GM21825 (cell line): ENCODE measurements at regions not wholly inside any gene's neighbourhood (a gene's known extent, or its start where the extent isn't known, plus 50 kb on each side); places are given as distances from the start of the nearest gene placed in this dataset.
"Not testable (repeated sequence)": the region's sequence is repeated elsewhere in the genome, so short reads cannot be mapped to it uniquely, and the experiment has no call there.

Experiments used
- ATAC-seq: cut with Tn5 transposase; IDR thresholded peaks from one replicate; pipeline ENCODE4 v1.9.1; 2021; ENCODE audit warnings: mild to moderate bottlenecking, moderate library complexity; ENCODE audit not compliant: unreplicated experiment

DNA sequence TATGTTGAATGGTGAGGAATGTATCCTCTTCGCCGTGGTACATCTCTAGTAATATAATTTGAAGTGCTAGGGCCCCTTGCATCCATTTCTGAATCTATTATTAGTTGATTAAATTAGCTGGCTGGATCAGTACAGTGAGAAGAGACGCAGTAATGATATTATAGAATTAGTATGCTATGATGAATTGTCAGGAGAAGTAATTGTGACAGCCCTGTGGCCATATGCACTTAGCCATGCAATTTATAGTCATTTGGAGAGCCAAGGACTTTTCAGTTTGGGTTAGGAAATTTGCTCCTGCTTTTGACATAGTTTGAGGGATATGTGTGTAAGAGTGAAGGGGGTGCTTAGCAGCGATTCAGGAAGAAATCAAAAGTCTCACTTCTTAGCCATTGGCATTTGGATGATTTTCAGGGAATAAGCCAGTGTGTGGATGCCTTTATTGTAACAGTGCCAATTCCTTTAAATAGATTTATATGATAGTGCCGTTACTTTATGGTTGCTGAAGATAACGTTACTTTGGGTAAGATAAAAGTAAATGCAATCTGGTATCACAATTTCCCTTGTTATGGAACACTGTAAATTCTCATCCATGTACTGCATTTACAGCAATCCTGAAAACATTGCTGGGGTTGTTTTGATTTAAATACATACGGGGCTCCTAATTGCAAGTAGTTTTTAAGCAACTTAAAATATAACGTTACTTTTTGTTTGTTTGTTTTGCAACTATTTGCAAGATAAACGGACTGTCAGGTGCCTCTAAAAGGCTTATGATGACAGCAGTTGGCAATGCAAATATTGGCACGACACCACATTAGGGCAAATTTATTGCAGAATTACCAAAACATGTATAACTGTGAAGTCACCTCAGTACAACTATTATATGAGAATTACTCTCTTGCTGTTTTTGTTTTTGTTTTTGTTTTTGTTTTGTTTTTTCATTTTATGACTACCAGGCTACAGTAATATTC, 875.4 kb upstream of the WWC1 start:
- no peak for ATAC-seq

DNA sequence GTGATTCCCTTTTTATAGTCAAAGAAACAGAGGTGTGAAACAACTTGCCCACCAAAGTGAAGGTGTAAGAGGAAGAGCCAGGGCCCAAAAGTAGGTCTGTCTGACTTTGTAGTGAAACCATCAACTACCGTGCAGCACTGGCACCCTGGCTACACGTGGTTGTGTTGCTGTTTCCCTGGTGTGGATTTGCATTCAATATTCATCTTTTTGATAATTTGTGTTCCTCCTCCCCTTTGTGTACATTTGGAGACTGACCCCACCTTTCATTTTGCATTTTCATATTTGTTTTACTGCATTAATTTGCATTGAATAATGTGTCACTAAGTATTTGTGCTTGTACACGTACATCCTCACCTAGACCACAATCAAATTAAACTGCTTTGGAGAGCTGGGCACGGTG, 873.8 kb upstream of the WWC1 start:
- no peak for ATAC-seq

DNA sequence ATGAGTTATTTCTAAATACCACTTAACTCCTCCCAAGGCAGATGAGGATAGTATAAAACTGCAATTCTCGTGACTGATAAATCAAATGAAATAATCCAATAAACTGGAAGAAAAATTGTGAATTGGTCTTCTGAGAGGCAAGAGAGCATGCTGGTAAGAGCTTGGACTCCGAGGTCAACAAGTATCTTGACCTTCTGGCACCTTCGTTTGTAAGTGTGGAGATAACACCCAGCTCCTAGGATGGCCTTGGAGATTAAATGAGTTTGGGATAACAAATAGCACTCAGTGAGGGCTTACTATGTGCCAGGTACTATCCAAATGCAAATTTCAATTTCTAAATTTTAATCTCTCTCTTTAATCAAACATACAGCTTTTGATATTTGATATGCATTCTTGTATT, 866.3 kb upstream of the WWC1 start:
- no peak for ATAC-seq

DNA sequence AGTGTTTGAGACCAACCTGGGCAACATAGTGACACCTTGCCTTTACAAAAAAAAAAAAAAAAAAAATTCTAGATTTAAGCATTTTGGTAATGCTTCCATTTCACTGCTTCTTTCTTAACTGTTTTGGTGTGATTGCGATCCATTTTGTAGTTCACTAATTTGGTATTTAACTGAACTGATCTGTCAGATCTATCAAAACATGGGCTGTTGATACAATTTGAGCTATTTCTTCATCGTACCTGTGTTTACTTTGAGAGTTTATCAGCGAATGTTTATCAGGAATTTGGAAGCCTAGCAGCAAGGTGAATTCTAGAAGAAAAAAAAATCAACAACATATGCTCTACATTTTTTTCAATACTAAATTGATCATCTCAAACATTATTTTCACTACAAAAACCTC, 864.9 kb upstream of the WWC1 start:
- no peak for ATAC-seq

DNA sequence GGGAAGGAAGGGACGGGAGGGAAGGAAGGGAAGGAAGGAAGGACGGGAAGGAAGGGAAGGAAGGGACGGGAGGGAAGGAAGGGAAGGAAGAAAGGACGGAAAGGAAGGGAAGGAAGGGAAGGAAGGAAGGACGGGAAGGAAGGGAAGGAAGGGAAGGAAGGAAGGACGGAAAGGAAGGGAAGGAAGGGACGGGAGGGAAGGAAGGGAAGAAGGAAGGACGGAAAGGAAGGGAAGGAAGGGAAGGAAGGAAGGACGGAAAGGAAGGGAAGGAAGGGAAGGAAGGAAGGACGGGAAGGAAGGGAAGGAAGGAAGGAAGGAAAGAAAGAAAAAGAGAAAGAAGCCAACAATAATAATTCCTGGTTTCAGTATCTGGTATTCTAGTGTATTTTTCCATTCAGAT, 863.8 kb upstream of the WWC1 start:
- ATAC-seq = not testable (repeated sequence)

DNA sequence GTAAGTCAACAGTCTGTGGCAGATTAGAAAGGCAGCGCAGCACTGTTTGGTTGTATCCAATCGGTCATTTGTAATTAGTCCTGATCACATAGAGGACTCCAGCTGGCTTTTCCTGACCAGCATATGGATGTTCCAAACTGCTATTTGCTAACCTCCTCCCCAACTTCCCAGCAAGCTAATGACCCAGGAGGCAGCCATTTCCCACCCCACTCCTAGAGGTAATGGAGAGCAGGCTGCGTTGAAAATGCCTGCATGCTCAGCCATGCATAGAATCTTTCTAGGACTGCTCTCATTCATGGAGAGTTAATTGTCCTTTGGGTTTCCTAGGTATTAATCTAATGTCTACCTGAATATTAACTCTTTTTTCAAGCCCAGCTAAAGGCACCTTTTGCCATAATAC, 850.6 kb upstream of the WWC1 start:
- no peak for ATAC-seq

DNA sequence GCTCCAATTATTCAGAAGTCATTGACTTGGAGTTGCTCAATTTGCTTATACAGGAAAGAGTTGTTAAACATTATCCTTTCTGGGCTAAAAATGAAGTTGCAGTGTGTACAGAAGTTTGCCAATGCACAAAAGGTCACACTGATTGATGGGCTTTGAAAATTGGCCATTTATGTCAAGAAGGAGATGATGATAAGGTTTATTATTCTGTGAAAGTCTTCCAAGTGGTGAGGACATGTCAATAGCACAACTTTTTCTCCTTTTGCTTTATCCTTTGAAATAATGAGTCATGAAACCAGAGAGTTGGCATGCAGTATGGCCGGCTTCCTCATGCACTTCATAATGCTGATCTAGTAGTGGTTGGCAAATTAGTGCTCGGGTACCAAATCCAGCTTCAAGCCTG, 848.5 kb upstream of the WWC1 start:
- ATAC-seq = no peak

DNA sequence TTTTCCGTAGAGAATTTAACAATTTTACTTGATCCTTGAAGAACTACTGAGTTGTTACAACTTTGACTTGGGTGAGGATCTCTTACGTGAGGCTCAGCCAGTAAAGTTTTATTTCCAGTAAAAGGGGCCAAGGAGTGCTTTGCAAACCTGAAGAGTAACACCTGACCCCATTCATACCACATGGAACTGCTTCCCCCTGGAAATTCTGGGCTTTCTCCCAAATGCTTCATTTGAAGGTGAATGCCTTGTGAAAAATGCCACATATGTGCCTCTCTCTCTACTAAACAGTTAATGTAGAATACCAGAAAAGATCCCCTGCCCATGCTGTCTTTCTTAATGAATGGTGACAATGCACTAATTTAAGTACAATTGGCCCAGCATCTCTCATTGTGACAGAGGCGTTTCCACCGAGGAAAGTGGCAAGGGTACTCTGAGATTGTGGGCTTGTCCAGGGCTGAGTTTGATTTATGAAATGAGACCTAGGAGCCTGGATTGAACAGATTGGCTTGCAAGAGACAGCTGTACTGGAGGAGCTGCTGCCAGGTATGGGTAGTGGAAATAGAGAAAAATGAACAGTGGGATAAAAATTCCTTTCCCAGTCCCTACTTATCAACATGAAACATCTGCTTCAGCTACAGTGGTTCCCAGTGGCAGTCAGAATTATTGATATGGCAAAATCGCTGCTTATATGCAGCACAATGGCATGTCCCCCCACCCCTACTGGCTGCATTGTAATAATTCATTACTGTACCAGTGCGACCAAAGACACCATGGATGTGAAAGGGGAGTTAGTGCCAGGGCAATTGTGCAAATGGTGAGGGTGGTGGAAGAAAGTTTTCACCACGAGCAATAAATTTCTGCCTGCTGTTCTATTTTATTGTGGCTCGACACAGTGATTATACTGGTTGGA, 843.7 kb upstream of the WWC1 start:
- no peak for ATAC-seq

DNA sequence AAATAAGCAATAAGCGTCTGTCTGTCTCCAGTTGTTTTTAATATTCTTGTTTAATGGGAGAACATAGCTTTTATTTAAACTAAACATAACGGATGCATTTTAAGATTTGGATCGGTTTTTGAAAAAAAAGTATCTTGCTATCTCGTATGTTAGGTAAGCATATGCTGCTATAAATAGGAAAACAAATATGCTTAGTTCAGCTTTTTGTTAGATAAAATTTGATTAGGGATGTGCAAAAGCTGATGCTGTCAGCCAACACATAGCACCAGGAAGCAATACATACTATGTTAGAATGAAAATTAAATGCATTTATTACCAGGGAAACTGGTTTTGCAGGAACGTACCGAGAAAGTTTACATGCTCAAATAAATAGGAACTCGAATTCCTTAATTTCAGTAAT, 843.1 kb upstream of the WWC1 start:
- no peak for ATAC-seq

DNA sequence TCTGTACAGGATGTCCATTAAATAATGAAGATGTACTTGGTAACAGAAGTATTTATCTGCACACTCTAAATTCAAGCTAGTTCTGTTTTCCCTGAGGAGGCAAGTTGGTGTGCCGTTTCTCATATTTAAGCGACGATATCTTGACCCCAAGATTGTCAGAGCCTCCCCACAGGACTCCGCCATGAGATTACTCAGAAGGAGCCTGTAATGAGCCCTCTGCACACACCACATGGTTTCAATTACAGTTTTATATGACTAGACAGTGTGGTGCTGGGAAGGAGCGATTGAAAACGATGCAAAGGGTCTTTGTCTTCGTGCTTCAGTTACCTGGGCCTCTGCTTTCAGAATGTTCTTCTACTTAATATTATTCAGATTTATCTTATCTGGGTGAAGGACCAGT, 840.4 kb upstream of the WWC1 start:
- ATAC-seq = no peak

DNA sequence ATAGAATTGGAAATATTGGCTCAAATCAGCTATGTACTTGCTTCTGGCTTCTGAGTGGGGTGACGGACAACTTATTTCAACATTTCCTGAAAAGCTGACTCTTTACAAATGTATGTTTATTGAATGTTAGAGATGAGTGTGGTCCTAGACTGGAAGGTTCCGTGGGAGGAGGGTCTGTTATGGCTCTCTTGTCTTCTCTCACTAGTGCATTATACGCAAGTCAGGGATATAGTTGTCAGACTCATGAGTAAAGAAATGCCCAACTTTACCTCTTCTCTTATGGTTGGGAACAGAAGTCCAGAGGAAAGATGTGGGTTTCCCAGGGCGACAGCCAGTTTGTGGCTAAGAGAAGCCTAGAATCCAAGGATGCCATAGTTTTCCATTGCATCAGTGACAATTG, 839.3 kb upstream of the WWC1 start:
- ATAC-seq = no peak

DNA sequence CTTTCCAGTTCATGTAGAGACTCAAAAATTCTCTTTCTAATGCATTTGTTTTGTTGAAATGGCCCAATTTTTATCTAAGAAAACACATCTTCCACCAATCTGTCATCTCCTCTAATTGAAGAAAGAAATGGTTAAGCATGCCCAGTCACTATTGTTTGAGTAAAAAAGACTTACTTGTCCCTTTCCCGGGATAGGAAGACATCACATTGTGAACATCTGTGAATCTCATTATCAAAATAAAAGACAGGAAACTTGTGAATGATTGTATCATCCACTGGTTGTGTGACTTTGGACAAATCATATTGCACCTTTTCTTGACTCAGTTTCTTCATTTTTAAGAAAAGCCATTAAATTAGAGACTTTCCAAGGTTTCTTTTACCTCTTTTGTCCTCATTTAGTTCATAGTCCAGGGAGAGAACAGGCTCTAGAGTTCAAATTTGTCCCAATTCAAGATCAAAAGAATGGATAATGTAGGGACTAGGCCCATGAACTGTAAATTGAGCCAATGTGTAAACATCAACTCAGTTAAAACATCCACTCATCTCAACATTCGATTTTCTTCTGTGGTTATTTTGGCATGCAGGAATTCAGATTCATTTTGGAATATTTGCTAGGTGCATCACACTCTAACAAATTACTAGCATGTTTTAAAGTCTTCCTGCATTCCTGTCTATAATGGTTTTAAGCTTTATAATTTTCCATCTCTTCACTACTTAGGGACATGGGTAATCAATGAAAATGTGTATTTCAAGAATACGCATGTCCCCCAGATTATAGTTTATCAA, 838.0 kb upstream of the WWC1 start:
- ATAC-seq = no peak

DNA sequence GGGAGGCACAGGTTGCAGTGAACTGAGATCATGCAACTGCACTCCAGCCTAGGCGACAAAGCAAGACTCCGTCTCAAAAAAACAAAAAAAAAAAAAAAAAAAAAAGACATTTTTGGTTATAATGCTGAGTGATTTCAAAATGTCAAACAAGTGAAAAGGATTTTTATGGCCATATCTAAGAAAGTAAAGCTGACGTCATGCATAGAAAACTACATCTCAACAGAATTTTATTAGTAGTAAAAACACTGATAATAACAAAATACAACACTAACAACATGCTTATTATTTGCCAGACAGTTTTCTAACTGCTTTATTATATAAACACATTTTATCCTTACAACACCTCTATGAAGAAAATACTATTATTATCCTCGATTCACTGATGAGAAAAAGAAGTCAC, 833.0 kb upstream of the WWC1 start:
- ATAC-seq = no peak

DNA sequence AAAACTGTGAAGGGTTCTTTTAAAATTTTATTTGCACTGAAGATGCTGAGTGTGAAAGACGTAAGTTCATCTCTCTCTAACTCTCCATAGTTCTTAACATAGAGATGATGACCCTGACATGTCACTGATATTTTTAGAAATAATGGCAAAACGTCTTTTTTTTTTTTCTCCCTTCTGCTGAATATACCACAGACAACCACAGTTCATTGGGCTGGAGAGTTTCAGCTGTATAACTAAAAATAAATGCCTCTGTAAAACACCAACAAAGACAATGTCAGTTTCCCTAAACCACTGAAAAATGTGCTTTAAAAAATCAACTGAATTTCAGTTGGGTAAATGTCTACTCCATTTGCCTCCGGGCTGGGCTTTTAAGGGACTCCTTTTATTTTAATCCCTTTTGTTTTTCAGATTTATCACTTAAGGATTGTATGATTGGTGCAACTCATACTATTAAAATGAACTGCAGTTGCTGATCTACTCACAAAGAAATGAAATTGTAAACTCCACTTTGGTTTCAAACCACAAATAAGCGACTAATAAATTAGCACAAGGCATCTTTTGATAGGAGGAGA, 830.9 kb upstream of the WWC1 start:
- ATAC-seq = no peak

DNA sequence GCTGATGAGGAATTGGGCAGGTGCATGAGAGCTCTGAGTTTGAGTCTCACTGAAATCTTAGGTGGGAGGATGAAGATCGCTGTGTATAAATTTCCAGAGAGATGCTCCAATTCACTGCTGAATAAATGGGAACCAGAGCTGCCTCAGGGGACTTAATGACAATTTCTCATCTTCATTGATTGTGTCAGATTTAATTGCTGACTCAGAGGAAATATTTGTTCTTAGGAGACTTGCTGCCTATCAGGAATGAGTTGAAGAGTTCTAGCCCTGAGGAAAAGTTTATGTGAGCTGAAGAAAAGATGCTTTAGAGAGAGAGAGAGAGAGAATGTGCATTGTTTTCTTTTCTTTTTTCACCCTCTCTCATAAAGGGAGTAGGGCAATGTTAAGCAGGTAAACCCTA, 827.5 kb upstream of the WWC1 start:
- ATAC-seq = no peak

DNA sequence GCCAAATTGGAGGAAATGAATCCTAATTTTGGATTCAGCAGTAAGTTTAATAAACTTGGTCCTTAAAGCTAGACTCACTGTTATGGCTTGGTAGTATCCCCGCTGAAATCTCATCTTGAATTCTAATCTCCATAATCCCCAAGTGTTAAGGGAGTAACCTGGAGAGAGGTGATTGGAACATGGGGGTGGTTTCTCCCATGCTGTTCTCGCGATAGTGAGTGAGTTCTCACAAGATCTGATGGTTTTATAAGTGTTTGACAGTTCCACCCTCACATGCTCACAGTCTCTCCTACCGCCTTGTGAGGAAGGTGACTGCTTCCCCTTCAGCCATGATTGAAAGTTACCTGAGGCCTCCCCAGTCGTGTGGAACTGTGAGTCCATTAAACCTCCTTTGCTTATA, 824.5 kb upstream of the WWC1 start:
- ATAC-seq = no peak

DNA sequence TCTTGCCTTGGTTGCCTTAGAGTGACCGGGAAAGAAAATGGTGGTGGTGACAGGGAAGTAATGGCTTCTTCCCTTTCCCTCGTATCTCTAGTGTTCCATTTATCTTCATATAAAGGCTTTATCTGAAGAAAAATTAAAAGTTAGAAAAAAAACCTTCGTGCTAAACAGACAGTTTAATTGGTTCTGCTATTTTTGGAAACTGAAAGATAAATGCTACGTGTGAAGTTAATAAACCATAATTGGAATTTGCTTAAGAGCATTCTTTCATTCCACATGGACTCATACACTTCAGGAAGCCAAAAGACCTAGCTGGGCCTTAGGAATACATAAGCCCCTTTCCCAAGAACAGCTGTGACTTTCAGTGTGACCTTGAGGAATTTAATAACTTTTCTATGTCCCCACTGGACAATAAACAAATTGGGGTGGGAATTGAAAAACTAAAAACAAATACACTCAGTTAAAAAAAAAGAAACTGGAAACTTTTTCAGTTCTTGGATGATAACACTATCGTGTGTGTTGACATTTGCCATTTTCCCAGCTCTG, 818.8 kb upstream of the WWC1 start:
- ATAC-seq = no peak

DNA sequence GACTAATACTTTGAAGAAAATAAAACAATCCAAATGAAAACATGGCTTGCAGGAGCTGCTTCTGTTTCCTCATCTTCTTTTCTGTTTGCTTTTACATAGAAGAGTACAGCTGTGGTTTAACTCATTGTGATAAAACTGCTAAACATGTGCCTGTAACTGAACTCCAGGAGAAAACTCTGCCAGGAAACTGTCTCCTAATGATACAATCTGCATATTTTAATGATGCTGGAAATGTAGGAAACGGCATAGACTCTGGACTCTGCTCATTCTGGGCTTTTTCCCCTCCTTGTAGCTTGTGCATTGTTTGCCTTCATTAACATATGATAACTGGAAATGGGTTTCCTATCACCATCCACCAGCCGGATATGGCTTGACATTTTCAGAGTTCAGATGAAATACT, 813.3 kb upstream of the WWC1 start:
- ATAC-seq = no peak

DNA sequence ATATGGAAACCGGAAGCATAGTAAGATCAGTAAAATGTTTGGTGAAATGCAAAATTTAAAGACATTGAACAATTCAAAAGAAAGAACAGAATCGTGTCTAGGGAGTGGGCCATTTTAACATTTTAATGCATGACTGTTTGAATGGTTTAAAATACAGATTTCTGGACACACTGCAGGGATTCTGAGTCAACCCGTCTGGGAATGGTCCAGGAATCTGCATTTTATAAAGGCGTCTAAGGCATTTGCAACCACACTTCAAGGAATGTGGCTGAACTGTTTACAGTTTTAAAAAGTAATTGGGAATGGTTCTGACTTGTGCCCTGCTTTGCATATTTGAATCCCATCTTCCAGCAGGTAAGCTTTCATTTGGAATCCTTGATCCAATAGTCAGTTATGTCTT, 811.7 kb upstream of the WWC1 start:
- no peak for ATAC-seq

DNA sequence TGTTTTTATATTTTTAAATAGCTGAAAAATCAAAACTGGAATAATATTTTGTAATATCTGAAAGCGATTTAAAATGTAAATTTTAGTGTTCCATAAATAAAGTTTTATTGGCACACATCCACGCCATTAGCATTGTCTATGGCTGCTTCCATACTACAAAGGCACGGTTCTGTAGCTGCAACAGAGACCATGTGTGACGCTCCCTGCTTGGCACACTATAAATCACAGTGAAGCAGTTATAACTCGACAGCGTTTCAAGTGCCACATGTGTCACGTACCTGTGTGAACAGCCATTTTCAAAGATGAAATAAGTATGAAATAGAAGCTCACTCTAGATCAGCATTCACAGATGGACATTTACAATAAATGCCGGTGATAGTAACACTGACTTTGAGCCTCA, 810.1 kb upstream of the WWC1 start:
- no peak for ATAC-seq

DNA sequence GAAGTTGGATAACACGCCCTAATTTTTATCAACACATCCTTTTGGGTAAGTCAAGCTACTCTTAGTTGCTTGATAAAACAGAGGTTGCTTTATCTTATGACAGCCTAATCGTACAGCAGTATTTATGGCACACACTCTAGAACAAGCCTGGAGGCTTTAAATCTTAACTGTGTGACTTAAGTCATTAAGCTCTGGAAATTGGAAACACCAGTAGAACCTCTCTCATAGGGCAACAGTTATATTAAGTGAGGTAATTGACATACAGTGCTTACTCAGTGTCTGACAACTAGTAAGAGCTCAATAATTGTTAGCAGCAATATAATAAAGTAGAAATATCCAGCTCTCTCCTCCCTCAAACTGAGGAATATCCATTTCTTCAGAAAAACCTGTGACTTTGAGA, 808.9 kb upstream of the WWC1 start:
- no peak for ATAC-seq
